ENCODE measurements at regions not wholly inside any gene's neighbourhood (a gene's known extent, or its start where the extent isn't known, plus 50 kb on each side); places are given as distances from the start of the nearest gene placed in this dataset.
"Not testable (repeated sequence)": the region's sequence is repeated elsewhere in the genome, so short reads cannot be mapped to it uniquely, and the experiment has no call there.

- no peaks in the 10 kb centered on the region for H3K27me3 ChIP-seq
- no peak overlapping the region for H3K4me3 ChIP-seq
- no peak for DNase-seq
- H3K9me3 ChIP-seq, result no peaks in the 10 kb centered on the region
- H3K36me3 ChIP-seq, result no peaks in the 10 kb centered on the region
Measured at GRCh38 chr7:13226385-13226784, 539.0 kb downstream of the ARL4A start.

GRCh38 chr7:13231216-13231615 lies 543.8 kb downstream of the ARL4A start:
- Histone ChIP-seq H3K36me3 (no peaks in the 10 kb centered on the region), H3K4me3 (no peak overlapping the region), H3K27me3 (no peaks in the 10 kb centered on the region), H3K9me3 (no peaks in the 10 kb centered on the region)
- no peak for DNase-seq

GRCh38 chr7:13235436-13235835 lies 548.0 kb downstream of the ARL4A start:
- Histone ChIP-seq H3K27me3 (no peaks in the 10 kb centered on the region), H3K9me3 (no peaks in the 10 kb centered on the region), H3K4me3 (no peak overlapping the region), H3K36me3 (no peaks in the 10 kb centered on the region)
- no peak for DNase-seq

GRCh38 chr7:13236026-13236425 lies 548.6 kb downstream of the ARL4A start:
- no peaks in the 10 kb centered on the region for H3K27me3 ChIP-seq
- H3K36me3 ChIP-seq, result no peaks in the 10 kb centered on the region
- H3K4me3 ChIP-seq, result no peak overlapping the region
- no peak for DNase-seq
- no peaks in the 10 kb centered on the region for H3K9me3 ChIP-seq

GRCh38 chr7:13240349-13240748 lies 552.9 kb downstream of the ARL4A start:
- Histone ChIP-seq H3K27me3 (no peaks in the 10 kb centered on the region), H3K4me3 (no peak overlapping the region), H3K36me3 (no peaks in the 10 kb centered on the region), H3K9me3 (no peaks in the 10 kb centered on the region)
- peak; percentile 51 for DNase-seq

GRCh38 chr7:13241416-13241815 lies 554.0 kb downstream of the ARL4A start:
- no peak overlapping the region for H3K4me3 ChIP-seq
- DNase-seq, result no peak
- no peaks in the 10 kb centered on the region for H3K27me3 ChIP-seq
- no peaks in the 10 kb centered on the region for H3K36me3 ChIP-seq
- H3K9me3 ChIP-seq, result no peaks in the 10 kb centered on the region

- Histone ChIP-seq H3K9me3 (no peaks in the 10 kb centered on the region), H3K27me3 (no peaks in the 10 kb centered on the region), H3K4me3 (no peak overlapping the region), H3K36me3 (no peaks in the 10 kb centered on the region)
- DNase-seq, result no peak
Measured at GRCh38 chr7:13257661-13258060, 570.2 kb downstream of the ARL4A start.

- H3K4me3 ChIP-seq, result no peak overlapping the region
- H3K9me3 ChIP-seq, result no peaks in the 10 kb centered on the region
- H3K27me3 ChIP-seq, result no peaks in the 10 kb centered on the region
- no peak for DNase-seq
- no peaks in the 10 kb centered on the region for H3K36me3 ChIP-seq
Measured at GRCh38 chr7:13258386-13258785, 571.0 kb downstream of the ARL4A start.

- DNase-seq, result no peak
- no peaks in the 10 kb centered on the region for H3K9me3 ChIP-seq
Measured at GRCh38 chr7:13259930-13260329, 572.5 kb downstream of the ARL4A start.

GRCh38 chr7:13262929-13263530 lies 575.6 kb downstream of the ARL4A start:
- DNase-seq, result no peak

More at GRCh38 chr7:13259930-13260329, 572.5 kb downstream of the ARL4A start:
- no peaks in the 10 kb centered on the region for H3K36me3 ChIP-seq
- H3K4me3 ChIP-seq, result no peak overlapping the region
- H3K27me3 ChIP-seq, result no peaks in the 10 kb centered on the region

GRCh38 chr7:13265271-13265670 lies 577.8 kb downstream of the ARL4A start:
- Histone ChIP-seq H3K36me3 (no peaks in the 10 kb centered on the region), H3K9me3 (no peaks in the 10 kb centered on the region; the same call in 1 of the 2 replicates), H3K4me3 (no peak overlapping the region), H3K27me3 (no peaks in the 10 kb centered on the region)
- no peak for DNase-seq

More at GRCh38 chr7:13262929-13263530, 575.6 kb downstream of the ARL4A start:
- Histone ChIP-seq H3K4me3 (no peak overlapping the region), H3K9me3 (no peaks in the 10 kb centered on the region; the same call in 1 of the 2 replicates), H3K36me3 (no peaks in the 10 kb centered on the region), H3K27me3 (no peaks in the 10 kb centered on the region)

GRCh38 chr7:13274205-13274604 lies 586.8 kb downstream of the ARL4A start:
- H3K36me3 ChIP-seq, H3K4me3 ChIP-seq, H3K9me3 ChIP-seq, H3K27me3 ChIP-seq, DNase-seq: not testable (repeated sequence)

GRCh38 chr7:13276977-13277376 lies 589.5 kb downstream of the ARL4A start:
- Histone ChIP-seq H3K9me3 (no peaks in the 10 kb centered on the region), H3K36me3 (no peaks in the 10 kb centered on the region), H3K27me3 (no peaks in the 10 kb centered on the region), H3K4me3 (no peak overlapping the region)
- no peak for DNase-seq

GRCh38 chr7:13278020-13278419 lies 590.6 kb downstream of the ARL4A start:
- no peak overlapping the region for H3K4me3 ChIP-seq
- H3K9me3 ChIP-seq, result no peaks in the 10 kb centered on the region
- no peak for DNase-seq
- H3K36me3 ChIP-seq, result no peaks in the 10 kb centered on the region
- no peaks in the 10 kb centered on the region for H3K27me3 ChIP-seq

GRCh38 chr7:13279854-13280435 lies 592.5 kb downstream of the ARL4A start:
- Histone ChIP-seq H3K9me3 (no peaks in the 10 kb centered on the region; the same call in 1 of the 2 replicates), H3K36me3 (no peaks in the 10 kb centered on the region), H3K27me3 (no peaks in the 10 kb centered on the region), H3K4me3 (no peak overlapping the region)
- DNase-seq, result no peak

GRCh38 chr7:13282377-13282980 lies 595.0 kb downstream of the ARL4A start:
- DNase-seq, result no peak
- H3K9me3 ChIP-seq, result no peaks in the 10 kb centered on the region; the same call in none of the 2 replicates
- H3K4me3 ChIP-seq, result no peak overlapping the region
- no peaks in the 10 kb centered on the region for H3K36me3 ChIP-seq
- no peaks in the 10 kb centered on the region for H3K27me3 ChIP-seq

GRCh38 chr7:13286916-13287315 lies 599.5 kb downstream of the ARL4A start:
- Histone ChIP-seq H3K9me3 (no peaks in the 10 kb centered on the region; the same call in none of the 2 replicates), H3K4me3 (no peak overlapping the region), H3K36me3 (no peaks in the 10 kb centered on the region), H3K27me3 (no peaks in the 10 kb centered on the region)
- no peak for DNase-seq

GRCh38 chr7:13288516-13288915 lies 601.1 kb downstream of the ARL4A start:
- Histone ChIP-seq H3K27me3 (no peaks in the 10 kb centered on the region), H3K4me3 (no peak overlapping the region), H3K36me3 (no peaks in the 10 kb centered on the region), H3K9me3 (no peaks in the 10 kb centered on the region; the same call in none of the 2 replicates)
- DNase-seq, result no peak

Data from MG63 (cell line).